ENCODE measurements at regions not wholly inside any gene's neighbourhood (a gene's known extent, or its start where the extent isn't known, plus 50 kb on each side); places are given as distances from the start of the nearest gene placed in this dataset.

- no peak for DNase-seq
Measured at GRCh38 chr4:129167640-129168260, 71.8 kb downstream of the C4orf33 start.

GRCh38 chr4:129172181-129172580 is 76.2 kb downstream of the C4orf33 start:
- no peak for DNase-seq

- DNase-seq: no peak
Measured at GRCh38 chr4:129176864-129177263, 80.9 kb downstream of the C4orf33 start.

GRCh38 chr4:129179276-129179675 is 83.3 kb downstream of the C4orf33 start:
- DNase-seq: no peak

GRCh38 chr4:129189630-129190029 is 93.7 kb downstream of the C4orf33 start:
- no peak for DNase-seq

- no peak for DNase-seq
Measured at GRCh38 chr4:129193357-129194100, 97.6 kb downstream of the C4orf33 start.

GRCh38 chr4:129208481-129208880 is 112.5 kb downstream of the C4orf33 start:
- no peak for DNase-seq

- no peak for DNase-seq
Measured at GRCh38 chr4:129213692-129214091, 117.7 kb downstream of the C4orf33 start.

- peak; percentile 73 for DNase-seq
Measured at GRCh38 chr4:129218360-129218759, 122.4 kb downstream of the C4orf33 start.

GRCh38 chr4:129218897-129219296 is 122.9 kb downstream of the C4orf33 start:
- no peak for DNase-seq

GRCh38 chr4:129220254-129220653 is 124.3 kb downstream of the C4orf33 start:
- no peak for DNase-seq

GRCh38 chr4:129223945-129224344 is 128.0 kb downstream of the C4orf33 start:
- peak; percentile 4 for DNase-seq

- DNase-seq: no peak
Measured at GRCh38 chr4:129230846-129231245, 134.9 kb downstream of the C4orf33 start.

GRCh38 chr4:129231945-129232588 is 136.1 kb downstream of the C4orf33 start:
- DNase-seq: no peak

GRCh38 chr4:129232589-129233337 is 136.8 kb downstream of the C4orf33 start:
- DNase-seq: no peak

- no peak for DNase-seq
Measured at GRCh38 chr4:129233691-129234090, 137.7 kb downstream of the C4orf33 start.

- DNase-seq: no peak
Measured at GRCh38 chr4:129236351-129236750, 140.4 kb downstream of the C4orf33 start.

GRCh38 chr4:129239088-129239487 is 143.1 kb downstream of the C4orf33 start:
- no peak for DNase-seq

GRCh38 chr4:129240816-129241215 is 144.9 kb downstream of the C4orf33 start:
- DNase-seq: peak; percentile 20

GRCh38 chr4:129246145-129246544 is 150.2 kb downstream of the C4orf33 start:
- no peak for DNase-seq

- peak; percentile 98 for DNase-seq
Measured at GRCh38 chr4:129246910-129247461, 151.0 kb downstream of the C4orf33 start.

- no peak for DNase-seq
Measured at GRCh38 chr4:129248621-129249020, 152.7 kb downstream of the C4orf33 start.

- no peak for DNase-seq
Measured at GRCh38 chr4:129254126-129254525, 158.2 kb downstream of the C4orf33 start.
